Body of pancreas (tissue), 4 donors: ENCODE measurements at regions not wholly inside any gene's neighbourhood (a gene's known extent, or its start where the extent isn't known, plus 50 kb on each side); places are given as distances from the start of the nearest gene placed in this dataset.

ENCODE experiments used
- POLR2A ChIP-seq, 3 donors: fragments of 450-650 bp; IDR thresholded peaks; one replicate each; pipeline ENCODE4 v1.6.1; 2016; ENCODE audit warnings: antibody characterized with exemption in 3 of 3, mild to moderate bottlenecking in 2 of 3
- TF ChIP-seq, protein P1 (sequence below), 7 experiments: fragments of 450-650 bp in 4 of 7; fragments of 200-600 bp in 3 of 7; sonication (generic) in 3 of 7; IDR thresholded peaks; one replicate each; pipeline ENCODE4 v1.5.1; 2016 to 2019; ENCODE audit warnings: antibody characterized with exemption in 7 of 7

DNA sequence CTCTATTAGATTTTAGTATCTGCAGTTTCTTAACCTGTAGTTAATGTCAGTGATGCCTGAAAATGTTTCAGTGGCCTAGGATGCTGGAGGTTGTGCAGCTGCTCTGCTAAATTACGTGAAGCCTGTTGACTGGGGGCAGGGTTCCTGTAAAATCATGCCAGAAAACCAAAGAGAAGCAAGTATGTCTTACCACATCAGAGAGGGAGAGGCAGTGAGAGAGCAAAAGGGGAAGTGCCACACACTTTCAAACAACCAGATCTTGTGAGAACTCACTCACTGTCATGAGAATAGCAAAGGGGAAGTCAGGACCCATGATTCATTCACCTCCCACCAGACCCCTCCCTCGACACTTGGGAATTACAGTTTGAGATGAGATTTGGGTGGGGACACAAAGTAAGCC, 83.9 kb upstream of the CYLC2 start:
- TF ChIP-seq, protein P1, sequence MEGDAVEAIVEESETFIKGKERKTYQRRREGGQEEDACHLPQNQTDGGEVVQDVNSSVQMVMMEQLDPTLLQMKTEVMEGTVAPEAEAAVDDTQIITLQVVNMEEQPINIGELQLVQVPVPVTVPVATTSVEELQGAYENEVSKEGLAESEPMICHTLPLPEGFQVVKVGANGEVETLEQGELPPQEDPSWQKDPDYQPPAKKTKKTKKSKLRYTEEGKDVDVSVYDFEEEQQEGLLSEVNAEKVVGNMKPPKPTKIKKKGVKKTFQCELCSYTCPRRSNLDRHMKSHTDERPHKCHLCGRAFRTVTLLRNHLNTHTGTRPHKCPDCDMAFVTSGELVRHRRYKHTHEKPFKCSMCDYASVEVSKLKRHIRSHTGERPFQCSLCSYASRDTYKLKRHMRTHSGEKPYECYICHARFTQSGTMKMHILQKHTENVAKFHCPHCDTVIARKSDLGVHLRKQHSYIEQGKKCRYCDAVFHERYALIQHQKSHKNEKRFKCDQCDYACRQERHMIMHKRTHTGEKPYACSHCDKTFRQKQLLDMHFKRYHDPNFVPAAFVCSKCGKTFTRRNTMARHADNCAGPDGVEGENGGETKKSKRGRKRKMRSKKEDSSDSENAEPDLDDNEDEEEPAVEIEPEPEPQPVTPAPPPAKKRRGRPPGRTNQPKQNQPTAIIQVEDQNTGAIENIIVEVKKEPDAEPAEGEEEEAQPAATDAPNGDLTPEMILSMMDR (IDR thresholded peaks at IDR 0.05): no peak
- TF ChIP-seq POLR2A (IDR thresholded peaks at IDR 0.05): no peak
